Astrocyte of the spinal cord (primary cell): ENCODE measurements at regions not wholly inside any gene's neighbourhood (a gene's known extent, or its start where the extent isn't known, plus 50 kb on each side); places are given as distances from the start of the nearest gene placed in this dataset.
A peak's percentile ranks its signal among the peaks of the same experiment; 100 is the strongest.

Experiments
- DNase-seq: peaks from one replicate; pipeline ENCODE4 v3.0.0; 2011; ENCODE audit warnings: low read depth, low spot score
- H3K4me3 ChIP-seq: 2 replicates; pipeline ENCODE4 v1.5.1; 2011; ENCODE audit warnings: low read depth, mild to moderate bottlenecking, low read length, moderate library complexity
- CTCF ChIP-seq: IDR thresholded peaks from 2 replicates; pipeline ENCODE4 v1.5.1; 2012; ENCODE audit warnings: low read depth, mild to moderate bottlenecking, low read length, inconsistent platforms
- in situ Hi-C: cut with HindIII; loops from 2 replicates; pipeline ENCODE4 v1.10.0; 2017; ENCODE audit warnings: low sequenced_read_pairs

- in situ Hi-C loops: no loop called here
- peak; percentile 28 for DNase-seq
Observed at GRCh38 chr5:165502893-165503691, 1997.7 kb downstream of the MAT2B start.

GRCh38 chr5:165504674-165505073, 1999.3 kb downstream of the MAT2B start:
- H3K4me3 ChIP-seq: no peak overlapping the region
- in situ Hi-C loops: no loop called here
- DNase-seq: no peak
- TF ChIP-seq CTCF: no peak

More at GRCh38 chr5:165502893-165503691, 1997.7 kb downstream of the MAT2B start:
- peak overlapping the region; percentile 30 for H3K4me3 ChIP-seq
- no peak for TF ChIP-seq CTCF

GRCh38 chr5:165508286-165508685, 2002.9 kb downstream of the MAT2B start:
- no peak for TF ChIP-seq CTCF
- peak; percentile 15 for DNase-seq
- H3K4me3 ChIP-seq: no peak overlapping the region
- in situ Hi-C loops: no loop called here

- no peak overlapping the region for H3K4me3 ChIP-seq
- no peak for DNase-seq
- in situ Hi-C loops: no loop called here
- no peak for TF ChIP-seq CTCF
Observed at GRCh38 chr5:165508861-165509260, 2003.4 kb downstream of the MAT2B start.

GRCh38 chr5:165521816-165522610, 2016.6 kb downstream of the MAT2B start:
- no peak overlapping the region for H3K4me3 ChIP-seq
- no peak for TF ChIP-seq CTCF
- DNase-seq: no peak
- in situ Hi-C loops: no loop called here

- no peak overlapping the region for H3K4me3 ChIP-seq
- TF ChIP-seq CTCF: no peak
- in situ Hi-C loops: no loop called here
- peak; percentile 63 for DNase-seq
Observed at GRCh38 chr5:165525271-165525670, 2019.9 kb downstream of the MAT2B start.
